Breast epithelium (tissue), 4 donors: ENCODE measurements at regions not wholly inside any gene's neighbourhood (a gene's known extent, or its start where the extent isn't known, plus 50 kb on each side); places are given as distances from the start of the nearest gene placed in this dataset.

Experiments
- DNase-seq, 2 donors: peaks; one replicate each; pipeline ENCODE4 v3.0.0-alpha.2; 2019; ENCODE audit warnings: low spot score in 2 of 2
- H3K27ac ChIP-seq, 2 donors: fragments of 200-600 bp; sonication (generic) in 1 of 2; one replicate each; pipeline ENCODE4 v1.5.1; 2016 to 2019; ENCODE audit warnings: mild to moderate bottlenecking in 1 of 2
- H3K27me3 ChIP-seq, 2 donors: fragments of 200-600 bp; sonication (generic) in 1 of 2; one replicate each; pipeline versions ENCODE4 v1.5.1 to v1.6.0; 2017 to 2019; ENCODE audit warnings: control low read depth in 1 of 2, mild to moderate bottlenecking in 1 of 2
- H3K36me3 ChIP-seq: fragments of 200-600 bp; one replicate; pipeline ENCODE4 v1.5.1; 2019
- H3K4me1 ChIP-seq, 2 donors: fragments of 200-600 bp; sonication (generic); one replicate each; pipeline ENCODE4 v1.5.1; 2016 to 2019; ENCODE audit warnings: control low read depth in 1 of 2
- H3K4me3 ChIP-seq, 3 donors: fragments of 200-600 bp; sonication (generic); 1 replicate in 2 of 3; 2 replicates in 1 of 3; pipeline ENCODE4 v1.5.1; 2016 to 2019; ENCODE audit warnings: mild to moderate bottlenecking in 3 of 3, moderate library complexity in 2 of 3
- H3K9me3 ChIP-seq, 2 donors: fragments of 200-600 bp; sonication (generic) in 1 of 2; one replicate each; pipeline ENCODE4 v1.5.1; 2016 to 2019; ENCODE audit warnings: control low read depth in 1 of 2
- POLR2A ChIP-seq: fragments of 450-650 bp; IDR thresholded peaks from one replicate; pipeline ENCODE4 v1.6.1; 2016; ENCODE audit warnings: antibody characterized with exemption, mild to moderate bottlenecking, moderate library complexity
- POLR2AphosphoS5 ChIP-seq, 3 donors: sonication (generic); formaldehyde crosslinking; IDR thresholded peaks; one replicate each; pipeline ENCODE4 v1.6.1; 2017; ENCODE audit warnings: antibody characterized with exemption in 3 of 3
- intact Hi-C: fragments of 100-400 bp; cut with DNase I; formaldehyde crosslinking; loops from one replicate; pipeline ENCODE4 v1.15.1; 2023; ENCODE audit warnings: low total_unique reads
- TF ChIP-seq, protein P1 (sequence below), 3 donors: fragments of 450-650 bp; IDR thresholded peaks; one replicate each; pipeline ENCODE4 v1.5.1; 2016 to 2017; ENCODE audit warnings: antibody characterized with exemption in 3 of 3, mild to moderate bottlenecking in 3 of 3, moderate library complexity in 3 of 3

DNA sequence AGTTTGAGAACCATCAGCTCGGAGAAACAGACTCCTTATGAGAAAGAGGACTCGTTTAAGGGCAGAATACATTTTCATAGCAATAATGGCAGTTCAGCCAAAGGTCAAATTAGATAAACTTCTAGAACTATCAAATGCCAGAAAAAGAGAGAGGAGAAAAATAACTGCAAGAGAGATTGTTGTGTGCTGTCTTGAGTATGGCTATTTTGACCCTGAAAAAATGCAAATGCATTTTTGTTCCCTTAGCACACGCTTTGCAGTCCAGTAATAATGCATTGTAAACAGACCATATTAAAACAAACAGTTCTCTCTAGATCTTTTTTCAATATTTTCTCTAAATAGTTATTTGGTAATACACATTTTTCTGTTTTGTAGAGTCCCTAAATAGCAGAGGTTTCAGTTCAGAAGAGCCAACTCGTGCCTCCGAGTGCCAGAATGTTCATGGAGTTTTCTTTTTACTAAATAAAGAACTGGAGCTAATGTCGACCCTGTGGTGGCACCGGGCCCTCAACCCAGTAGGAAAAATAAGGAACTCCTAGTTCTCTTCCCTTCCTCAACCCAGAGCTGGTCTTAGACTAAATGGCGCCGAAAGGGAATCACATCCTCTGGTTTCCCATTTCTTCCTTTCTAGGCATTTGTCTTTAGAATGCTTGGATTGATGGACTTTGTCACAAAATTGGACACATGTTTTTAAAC, 298.0 kb downstream of the MAP2K4 start:
- intact Hi-C loops: no loop called here
- TF ChIP-seq POLR2AphosphoS5 (IDR thresholded peaks at IDR 0.05) (no peak), POLR2A (no peak)
- TF ChIP-seq, protein P1, sequence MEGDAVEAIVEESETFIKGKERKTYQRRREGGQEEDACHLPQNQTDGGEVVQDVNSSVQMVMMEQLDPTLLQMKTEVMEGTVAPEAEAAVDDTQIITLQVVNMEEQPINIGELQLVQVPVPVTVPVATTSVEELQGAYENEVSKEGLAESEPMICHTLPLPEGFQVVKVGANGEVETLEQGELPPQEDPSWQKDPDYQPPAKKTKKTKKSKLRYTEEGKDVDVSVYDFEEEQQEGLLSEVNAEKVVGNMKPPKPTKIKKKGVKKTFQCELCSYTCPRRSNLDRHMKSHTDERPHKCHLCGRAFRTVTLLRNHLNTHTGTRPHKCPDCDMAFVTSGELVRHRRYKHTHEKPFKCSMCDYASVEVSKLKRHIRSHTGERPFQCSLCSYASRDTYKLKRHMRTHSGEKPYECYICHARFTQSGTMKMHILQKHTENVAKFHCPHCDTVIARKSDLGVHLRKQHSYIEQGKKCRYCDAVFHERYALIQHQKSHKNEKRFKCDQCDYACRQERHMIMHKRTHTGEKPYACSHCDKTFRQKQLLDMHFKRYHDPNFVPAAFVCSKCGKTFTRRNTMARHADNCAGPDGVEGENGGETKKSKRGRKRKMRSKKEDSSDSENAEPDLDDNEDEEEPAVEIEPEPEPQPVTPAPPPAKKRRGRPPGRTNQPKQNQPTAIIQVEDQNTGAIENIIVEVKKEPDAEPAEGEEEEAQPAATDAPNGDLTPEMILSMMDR (IDR thresholded peaks at IDR 0.05): no peak
- H3K36me3 ChIP-seq: no peaks in the 10 kb centered on the region
- no peak for DNase-seq
- peaks cover 0 to 8% of the 10 kb centered on the region in 2 donors for H3K9me3 ChIP-seq
- H3K4me1 ChIP-seq: no peaks in the 10 kb centered on the region
- H3K27ac ChIP-seq: no peak overlapping the region
- H3K27me3 ChIP-seq: no peaks in the 10 kb centered on the region
- H3K4me3 ChIP-seq: no peak overlapping the region

DNA sequence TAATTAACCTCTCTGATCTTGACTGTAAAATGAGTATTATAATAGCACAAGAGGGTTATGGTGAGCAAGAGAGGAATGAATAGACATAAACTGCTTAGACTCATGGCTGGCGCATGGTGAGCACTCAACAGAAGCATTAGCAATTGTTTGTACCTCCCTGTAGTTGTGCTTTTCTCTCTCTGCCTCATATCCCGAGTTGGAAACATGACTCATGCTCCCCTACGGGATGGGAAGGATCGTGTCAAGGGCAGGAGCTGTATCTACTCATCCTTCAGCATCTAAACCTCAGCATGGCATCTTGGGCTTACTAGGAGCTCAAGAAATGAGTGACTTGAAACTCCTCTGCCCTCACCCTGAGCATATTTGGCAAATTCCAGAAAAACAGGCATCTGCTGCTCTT, 299.6 kb downstream of the MAP2K4 start:
- no peak for DNase-seq
- no peak overlapping the region for H3K4me3 ChIP-seq

DNA sequence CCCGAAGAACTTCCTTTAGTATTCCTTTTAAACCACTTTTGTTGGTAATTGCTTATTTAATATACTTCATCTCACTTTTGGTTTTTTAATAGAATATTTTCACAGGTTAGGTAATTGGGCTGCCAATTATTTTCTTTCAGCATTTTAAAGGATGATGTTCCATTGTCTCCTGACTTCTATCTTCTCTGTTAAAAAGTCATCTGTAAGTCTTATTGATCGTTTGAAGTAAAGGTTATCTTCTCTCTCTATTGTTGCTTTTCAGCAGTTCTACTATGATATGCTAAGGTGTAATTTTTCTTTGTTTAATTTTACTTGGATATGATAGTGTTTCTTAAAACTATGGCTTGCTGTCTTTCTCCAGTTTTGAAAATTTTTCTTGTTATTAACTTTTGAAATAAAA, 307.5 kb downstream of the MAP2K4 start:
- H3K4me3 ChIP-seq: no peak overlapping the region
- TF ChIP-seq POLR2AphosphoS5 (IDR thresholded peaks at IDR 0.05) (no peak), POLR2A (no peak)
- no peaks in the 10 kb centered on the region for H3K36me3 ChIP-seq
- no peaks in the 10 kb centered on the region for H3K4me1 ChIP-seq
- peaks cover 0 to 33% of the 10 kb centered on the region in 2 donors for H3K9me3 ChIP-seq
- no peaks in the 10 kb centered on the region for H3K27me3 ChIP-seq
- intact Hi-C loops: no loop called here
- DNase-seq: no peak
- H3K27ac ChIP-seq: no peak overlapping the region

More for the DNA sequence above, 299.6 kb downstream of the MAP2K4 start:
- no peaks in the 10 kb centered on the region for H3K4me1 ChIP-seq
- H3K9me3 ChIP-seq: no peaks in the 10 kb centered on the region
- intact Hi-C loops: no loop called here
- H3K27me3 ChIP-seq: no peaks in the 10 kb centered on the region
- H3K36me3 ChIP-seq: no peaks in the 10 kb centered on the region
- H3K27ac ChIP-seq: no peak overlapping the region
- TF ChIP-seq POLR2AphosphoS5 (IDR thresholded peaks at IDR 0.05) (no peak), POLR2A (no peak)
- TF ChIP-seq, protein P1 (IDR thresholded peaks at IDR 0.05): no peak

DNA sequence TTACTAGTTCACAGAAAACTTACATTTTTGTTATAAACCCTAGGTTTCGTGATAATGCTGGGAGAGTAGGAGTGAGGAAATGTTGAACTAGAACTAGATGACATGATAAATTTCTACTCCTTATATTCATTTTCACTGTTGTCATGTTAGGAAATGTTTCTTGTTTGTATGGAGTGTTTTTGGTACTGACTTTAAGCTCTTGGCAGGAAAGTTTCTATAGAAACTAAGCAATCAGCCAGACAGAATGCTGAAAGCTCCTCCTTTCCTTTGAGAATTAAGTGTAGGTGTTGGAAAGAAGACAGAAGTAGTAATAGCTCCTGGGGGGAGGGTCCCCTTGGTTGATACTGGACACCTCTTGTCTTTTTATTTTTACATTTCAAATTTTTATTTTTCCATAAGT, 309.8 kb downstream of the MAP2K4 start:
- H3K36me3 ChIP-seq: no peaks in the 10 kb centered on the region
- no peak overlapping the region for H3K27ac ChIP-seq
- no peaks in the 10 kb centered on the region for H3K27me3 ChIP-seq
- H3K4me1 ChIP-seq: no peaks in the 10 kb centered on the region
- H3K4me3 ChIP-seq: no peak overlapping the region
- no peak for TF ChIP-seq POLR2A
- TF ChIP-seq, protein P1 (IDR thresholded peaks at IDR 0.05): no peak
- TF ChIP-seq POLR2AphosphoS5 (IDR thresholded peaks at IDR 0.05): no peak
- peaks cover 0 to 33% of the 10 kb centered on the region in 2 donors for H3K9me3 ChIP-seq
- no peak for DNase-seq
- intact Hi-C loops: no loop called here

DNA sequence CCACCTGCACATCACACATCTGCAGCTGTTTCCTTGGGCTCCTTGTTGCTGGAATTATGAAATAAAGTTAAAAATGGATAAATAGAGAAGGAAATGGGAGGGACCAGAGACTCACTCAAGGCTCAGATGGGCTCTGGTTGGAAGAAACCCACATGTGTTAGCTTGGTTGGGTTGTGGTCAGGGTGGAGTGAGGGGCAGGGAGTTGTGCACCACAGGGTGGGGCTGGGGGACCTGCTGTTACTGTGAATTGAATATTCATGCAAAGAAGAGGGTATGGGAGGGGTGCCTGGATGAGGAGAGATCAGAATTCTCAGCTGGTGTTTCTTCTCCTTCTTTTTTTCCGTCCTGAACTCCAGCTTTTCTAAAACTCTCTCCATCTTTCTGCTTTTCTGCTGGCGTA, 320.7 kb downstream of the MAP2K4 start:
- Histone ChIP-seq H3K4me3 (no peak overlapping the region), H3K9me3 (no peaks in the 10 kb centered on the region), H3K36me3 (no peaks in the 10 kb centered on the region), H3K27me3 (no peaks in the 10 kb centered on the region), H3K27ac (no peak overlapping the region), H3K4me1 (no peaks in the 10 kb centered on the region)
- intact Hi-C loops: no loop called here
- TF ChIP-seq POLR2AphosphoS5 (IDR thresholded peaks at IDR 0.05) (no peak), POLR2A (no peak)
- TF ChIP-seq, protein P1 (IDR thresholded peaks at IDR 0.05): no peak
- DNase-seq: no peak
